Activated CD8-positive, alpha-beta T cell treated with anti-CD3 and anti-CD28 coated beads for 36 hours (primary cell): ENCODE measurements at regions not wholly inside any gene's neighbourhood (a gene's known extent, or its start where the extent isn't known, plus 50 kb on each side); places are given as distances from the start of the nearest gene placed in this dataset.
"Not testable (repeated sequence)": the region's sequence is repeated elsewhere in the genome, so short reads cannot be mapped to it uniquely, and the experiment has no call there.

Source experiments
- ATAC-seq: fragments of 200-7000 bp; cut with Tn5 transposase; one replicate; pipeline ENCODE4 v1.10.0; 2021; ENCODE audit warnings: mild to moderate bottlenecking, moderate library complexity
- CTCF ChIA-PET: fragments of 350-600 bp; sonication (Branson Sonifier 250); formaldehyde crosslinking; loops from one replicate; lab custom pipeline; 2021; ENCODE audit warnings: antibody characterized with exemption; lab: Charles Lee
- POLR2A ChIA-PET: fragments of 350-600 bp; sonication (Branson Sonifier 250); formaldehyde crosslinking; loops from one replicate; lab custom pipeline; 2021; ENCODE audit warnings: antibody characterized with exemption; lab: Charles Lee
- DNase-seq: peaks from one replicate; pipeline ENCODE4 v3.0.0-alpha.2; 2020
- H3K27ac Mint-ChIP-seq: one replicate; pipeline ENCODE4 v1.8.0; 2021; ENCODE audit warnings: mild to moderate bottlenecking, mixed read lengths
- H3K27me3 Mint-ChIP-seq: one replicate; pipeline ENCODE4 v1.8.0; 2021; ENCODE audit warnings: mixed read lengths
- H3K36me3 Mint-ChIP-seq: one replicate; pipeline ENCODE4 v1.8.0; 2021; ENCODE audit warnings: low read depth, mixed read lengths
- H3K4me1 Mint-ChIP-seq: one replicate; pipeline ENCODE4 v1.8.0; 2021; ENCODE audit warnings: low read depth, mixed read lengths
- H3K4me3 Mint-ChIP-seq: one replicate; pipeline ENCODE4 v1.8.0; 2021; ENCODE audit warnings: mild to moderate bottlenecking, moderate library complexity, mixed read lengths
- H3K9me3 Mint-ChIP-seq: one replicate; pipeline ENCODE4 v1.8.0; 2021; ENCODE audit warnings: mixed read lengths
- intact Hi-C: fragments of 100-400 bp; cut with micrococcal nuclease; formaldehyde crosslinking; loops from one replicate; pipeline ENCODE4 v1.10.0; 2022
- TF ChIP-seq, protein P1 (sequence below): fragments of 200-600 bp; IDR thresholded peaks from one replicate; pipeline ENCODE4 v1.8.0; 2022; ENCODE audit warnings: antibody characterized with exemption, mild to moderate bottlenecking

GRCh38 chr3:153275514-153275913 is 113.5 kb downstream of the RAP2B start:
- ATAC-seq = no peak
- DNase-seq = no peak
- CTCF ChIA-PET = no interaction called here
- intact Hi-C loops = no loop called here
- Mint-ChIP-seq H3K4me1 (peaks cover 9% of the 10 kb centered on the region), H3K27ac (no peak overlapping the region), H3K4me3 (no peak overlapping the region), H3K9me3 (no peaks in the 10 kb centered on the region), H3K27me3 (no peaks in the 10 kb centered on the region), H3K36me3 (no peaks in the 10 kb centered on the region)
- POLR2A ChIA-PET = no interaction called here
- TF ChIP-seq, protein P1, sequence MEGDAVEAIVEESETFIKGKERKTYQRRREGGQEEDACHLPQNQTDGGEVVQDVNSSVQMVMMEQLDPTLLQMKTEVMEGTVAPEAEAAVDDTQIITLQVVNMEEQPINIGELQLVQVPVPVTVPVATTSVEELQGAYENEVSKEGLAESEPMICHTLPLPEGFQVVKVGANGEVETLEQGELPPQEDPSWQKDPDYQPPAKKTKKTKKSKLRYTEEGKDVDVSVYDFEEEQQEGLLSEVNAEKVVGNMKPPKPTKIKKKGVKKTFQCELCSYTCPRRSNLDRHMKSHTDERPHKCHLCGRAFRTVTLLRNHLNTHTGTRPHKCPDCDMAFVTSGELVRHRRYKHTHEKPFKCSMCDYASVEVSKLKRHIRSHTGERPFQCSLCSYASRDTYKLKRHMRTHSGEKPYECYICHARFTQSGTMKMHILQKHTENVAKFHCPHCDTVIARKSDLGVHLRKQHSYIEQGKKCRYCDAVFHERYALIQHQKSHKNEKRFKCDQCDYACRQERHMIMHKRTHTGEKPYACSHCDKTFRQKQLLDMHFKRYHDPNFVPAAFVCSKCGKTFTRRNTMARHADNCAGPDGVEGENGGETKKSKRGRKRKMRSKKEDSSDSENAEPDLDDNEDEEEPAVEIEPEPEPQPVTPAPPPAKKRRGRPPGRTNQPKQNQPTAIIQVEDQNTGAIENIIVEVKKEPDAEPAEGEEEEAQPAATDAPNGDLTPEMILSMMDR = no peak

DNA sequence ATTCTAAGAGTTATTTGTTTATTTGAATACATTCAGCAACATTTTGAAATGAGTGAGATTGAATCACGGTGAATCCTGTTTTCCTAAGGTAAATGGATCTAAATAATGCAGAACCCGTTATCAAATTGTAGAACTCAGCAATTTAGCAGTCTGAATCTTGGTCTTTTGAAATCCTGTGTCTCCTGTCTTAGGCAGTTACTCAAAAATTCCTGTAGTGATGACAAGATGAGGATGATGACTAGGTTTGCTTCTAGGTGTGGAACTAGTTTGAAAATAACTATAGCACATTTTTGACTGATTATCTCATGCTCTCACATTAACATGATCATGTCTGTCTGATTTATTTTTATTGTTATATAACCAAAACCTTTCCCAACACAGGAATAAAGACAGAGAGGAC is 115.0 kb downstream of the RAP2B start:
- H3K4me3 Mint-ChIP-seq = no peak overlapping the region
- H3K27me3 Mint-ChIP-seq = no peaks in the 10 kb centered on the region
- no peak for DNase-seq
- TF ChIP-seq, protein P1 = no peak
- H3K4me1 Mint-ChIP-seq = peaks cover 7% of the 10 kb centered on the region
- H3K36me3 Mint-ChIP-seq = no peaks in the 10 kb centered on the region
- no peak overlapping the region for H3K27ac Mint-ChIP-seq
- ChIA-PET CTCF (no interaction called here), POLR2A (no interaction called here)
- no peak for ATAC-seq
- no peaks in the 10 kb centered on the region for H3K9me3 Mint-ChIP-seq
- intact Hi-C loops = no loop called here

GRCh38 chr3:153281236-153281997 is 119.4 kb downstream of the RAP2B start:
- CTCF ChIA-PET, POLR2A ChIA-PET, DNase-seq, ATAC-seq, H3K4me3 Mint-ChIP-seq, H3K27ac Mint-ChIP-seq, H3K27me3 Mint-ChIP-seq, H3K36me3 Mint-ChIP-seq, H3K9me3 Mint-ChIP-seq: not testable (repeated sequence)
- intact Hi-C loops = loop anchor here (10.0 kb wide), 2 partner anchors 117 to 343 kb away; partner anchors contain the start of gene RAP2B
- peaks cover 21% of the 10 kb centered on the region for H3K4me1 Mint-ChIP-seq

DNA sequence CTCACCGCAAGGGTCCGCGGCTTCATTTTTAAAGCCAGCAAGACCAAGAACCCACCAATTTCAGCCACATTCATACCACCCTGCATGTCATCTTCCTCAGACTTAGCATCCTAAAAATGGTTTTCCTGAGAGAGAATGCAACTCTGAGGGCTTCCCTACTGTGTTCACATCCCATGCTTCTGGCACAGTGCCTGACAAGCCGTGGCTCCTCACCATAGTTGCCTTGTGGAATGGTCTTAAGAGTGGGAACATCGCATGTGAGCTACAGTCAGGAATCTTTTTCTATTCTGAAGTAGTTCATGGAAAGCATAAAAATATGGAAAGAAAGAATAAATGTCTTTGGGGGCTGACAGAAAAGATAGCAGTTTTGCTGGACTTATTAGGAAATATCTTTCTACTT is 120.3 kb downstream of the RAP2B start:
- TF ChIP-seq, protein P1 = no peak
- no peak for DNase-seq
- no peaks in the 10 kb centered on the region for H3K27me3 Mint-ChIP-seq
- H3K4me3 Mint-ChIP-seq = no peak overlapping the region
- ChIA-PET POLR2A (interaction anchor here (0.7 kb wide), 1 partner anchor 340 kb away, joined by 3 read pairs; no protein-coding TSS in a partner anchor), CTCF (no interaction called here)
- H3K9me3 Mint-ChIP-seq = no peaks in the 10 kb centered on the region
- H3K27ac Mint-ChIP-seq = no peak overlapping the region
- intact Hi-C loops = loop anchor here (10.0 kb wide), 2 partner anchors 118 to 342 kb away; partner anchors contain the start of gene RAP2B
- no peak for ATAC-seq
- H3K36me3 Mint-ChIP-seq = no peaks in the 10 kb centered on the region
- H3K4me1 Mint-ChIP-seq = peaks cover 25% of the 10 kb centered on the region

GRCh38 chr3:153284282-153284938 is 122.4 kb downstream of the RAP2B start:
- H3K27ac Mint-ChIP-seq = peak overlapping the region; percentile 95

More at GRCh38 chr3:153284282-153284938, 122.4 kb downstream of the RAP2B start:
- peak; percentile 86 for ATAC-seq
- Mint-ChIP-seq H3K4me3 (peak overlapping the region; percentile 9), H3K27me3 (no peaks in the 10 kb centered on the region), H3K4me1 (peaks cover 39% of the 10 kb centered on the region), H3K36me3 (no peaks in the 10 kb centered on the region), H3K9me3 (no peaks in the 10 kb centered on the region)
- ChIA-PET CTCF (interaction anchor here (0.6 to 1.4 kb wide), 3 partner anchors 9 to 397 kb away, joined by 3 read pairs; no protein-coding TSS in a partner anchor), POLR2A (interaction anchor here (1.5 kb wide), 1 partner anchor 67 kb away, joined by 3 read pairs; no protein-coding TSS in a partner anchor)
- intact Hi-C loops = loop anchor here (10.0 kb wide), 2 partner anchors 120 to 340 kb away; partner anchors contain the start of gene RAP2B
- TF ChIP-seq, protein P1 = no peak
- peak; percentile 72 for DNase-seq
